Fibroblast of lung (primary cell): ENCODE measurements at regions not wholly inside any gene's neighbourhood (a gene's known extent, or its start where the extent isn't known, plus 50 kb on each side); places are given as distances from the start of the nearest gene placed in this dataset.

Experiments
- DNase-seq, 2 donors: peaks; one replicate each; pipeline versions ENCODE4 v3.0.0 to v3.0.0-alpha.2; 2010; ENCODE audit warnings: low read depth in 2 of 2
- H2AFZ ChIP-seq: 2 replicates; pipeline ENCODE4 v1.5.1; 2012; ENCODE audit warnings: low read length, control low read depth, inconsistent platforms
- H3K27ac ChIP-seq: 2 replicates; pipeline ENCODE4 v1.5.1; 2011; ENCODE audit warnings: low read length, control low read depth; ENCODE audit not compliant: insufficient read depth
- H3K27me3 ChIP-seq: 2 replicates; pipeline ENCODE4 v1.5.1; 2011; ENCODE audit warnings: mild to moderate bottlenecking, low read length; ENCODE audit not compliant: control insufficient read depth, insufficient read depth
- H3K36me3 ChIP-seq: 2 replicates; pipeline ENCODE4 v1.5.1; 2011; ENCODE audit warnings: low read length; ENCODE audit not compliant: control insufficient read depth, insufficient read depth
- H3K4me1 ChIP-seq: 2 replicates; pipeline ENCODE4 v1.5.1; 2011; ENCODE audit warnings: low read length; ENCODE audit not compliant: control insufficient read depth, insufficient read depth; ENCODE audit errors: extremely low read depth
- H3K4me2 ChIP-seq: 2 replicates; pipeline ENCODE4 v1.5.1; 2011; ENCODE audit warnings: low read length, control low read depth; ENCODE audit not compliant: insufficient read depth; ENCODE audit errors: extremely low read depth
- H3K4me3 ChIP-seq, 4 experiments: fragments of 200-600 bp in 1 of 4; sonication (generic) in 1 of 4; replicated peaks in 1 of 4; 2 replicates each; pipeline ENCODE4 v1.5.1; 2011 to 2016; ENCODE audit warnings: low read length in 4 of 4, low read depth in 3 of 4, mild to moderate bottlenecking in 3 of 4, control low read depth in 2 of 4, inconsistent platforms in 1 of 4, mixed read lengths in 1 of 4; ENCODE audit not compliant: insufficient read depth in 1 of 4; ENCODE audit errors: control extremely low read depth in 1 of 4
- H3K79me2 ChIP-seq: 2 replicates; pipeline ENCODE4 v1.5.1; 2012; ENCODE audit warnings: mild to moderate bottlenecking, low read length, inconsistent platforms; ENCODE audit not compliant: control insufficient read depth, insufficient read depth
- H3K9ac ChIP-seq: 2 replicates; pipeline ENCODE4 v1.5.1; 2011; ENCODE audit warnings: mild to moderate bottlenecking, low read length, control low read depth; ENCODE audit not compliant: insufficient read depth
- H3K9me3 ChIP-seq: 2 replicates; pipeline ENCODE4 v1.5.1; 2012; ENCODE audit warnings: low read depth, low read length; ENCODE audit not compliant: control insufficient read depth, insufficient read depth
- H4K20me1 ChIP-seq: 2 replicates; pipeline ENCODE4 v1.5.1; 2011; ENCODE audit warnings: low read length; ENCODE audit not compliant: control insufficient read depth, insufficient read depth; ENCODE audit errors: extremely low read depth
- EZH2 ChIP-seq: IDR thresholded peaks from 2 replicates; pipeline ENCODE4 v1.5.1; 2012; ENCODE audit warnings: low read length, control low read depth, mild to moderate bottlenecking; ENCODE audit errors: missing control alignments
- TF ChIP-seq, protein P1 (sequence below), 2 donors: IDR thresholded peaks in 1 of 2; conservative IDR thresholded peaks in 1 of 2; 1 replicate in 1 of 2; 2 replicates in 1 of 2; pipeline ENCODE4 v1.5.1; 2011 to 2012; ENCODE audit warnings: low read length in 2 of 2, control low read depth in 1 of 2, inconsistent platforms in 1 of 2, low read depth in 1 of 2, mild to moderate bottlenecking in 1 of 2

DNA sequence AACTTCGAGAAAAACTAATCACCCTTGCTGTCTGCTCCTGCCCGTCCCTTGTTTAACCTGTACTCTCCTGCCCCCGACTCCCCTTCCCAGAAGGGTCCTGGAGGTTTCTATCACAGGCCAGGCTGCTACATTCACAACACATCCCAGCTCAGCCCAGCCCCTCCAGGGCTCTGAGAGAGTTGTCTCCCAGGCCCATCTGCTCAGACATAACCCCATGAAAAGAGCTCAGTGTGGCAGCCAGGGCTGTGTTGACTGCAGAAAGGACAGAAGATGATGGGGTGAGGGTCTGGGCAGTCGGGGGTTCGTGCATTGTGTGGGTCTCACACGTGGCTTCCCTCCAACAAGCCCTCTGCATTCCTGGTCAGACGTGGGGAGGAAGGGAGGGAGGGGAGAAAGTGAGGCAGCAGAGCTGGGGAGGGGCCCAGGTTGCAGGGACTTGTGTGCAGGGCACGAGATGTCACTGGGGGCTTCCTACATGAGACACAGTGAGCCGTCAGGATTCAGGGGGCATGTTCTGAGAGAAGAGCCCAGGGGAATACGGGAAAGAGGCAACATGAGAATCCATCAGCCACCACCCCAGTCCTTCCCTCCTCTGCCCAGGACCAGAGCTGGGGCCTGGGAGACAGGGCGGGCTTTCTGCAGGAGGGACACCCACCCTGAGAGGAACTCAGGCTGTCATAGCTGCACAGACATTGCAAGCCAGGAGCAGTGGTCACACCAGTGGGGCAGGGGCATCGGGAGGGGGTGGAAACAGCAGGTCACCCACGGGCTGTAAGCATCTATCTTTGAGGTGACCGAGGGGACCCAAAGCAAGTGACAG is 372.9 kb downstream of the PREX1 start:
- TF ChIP-seq EZH2 = no peak
- TF ChIP-seq, protein P1, sequence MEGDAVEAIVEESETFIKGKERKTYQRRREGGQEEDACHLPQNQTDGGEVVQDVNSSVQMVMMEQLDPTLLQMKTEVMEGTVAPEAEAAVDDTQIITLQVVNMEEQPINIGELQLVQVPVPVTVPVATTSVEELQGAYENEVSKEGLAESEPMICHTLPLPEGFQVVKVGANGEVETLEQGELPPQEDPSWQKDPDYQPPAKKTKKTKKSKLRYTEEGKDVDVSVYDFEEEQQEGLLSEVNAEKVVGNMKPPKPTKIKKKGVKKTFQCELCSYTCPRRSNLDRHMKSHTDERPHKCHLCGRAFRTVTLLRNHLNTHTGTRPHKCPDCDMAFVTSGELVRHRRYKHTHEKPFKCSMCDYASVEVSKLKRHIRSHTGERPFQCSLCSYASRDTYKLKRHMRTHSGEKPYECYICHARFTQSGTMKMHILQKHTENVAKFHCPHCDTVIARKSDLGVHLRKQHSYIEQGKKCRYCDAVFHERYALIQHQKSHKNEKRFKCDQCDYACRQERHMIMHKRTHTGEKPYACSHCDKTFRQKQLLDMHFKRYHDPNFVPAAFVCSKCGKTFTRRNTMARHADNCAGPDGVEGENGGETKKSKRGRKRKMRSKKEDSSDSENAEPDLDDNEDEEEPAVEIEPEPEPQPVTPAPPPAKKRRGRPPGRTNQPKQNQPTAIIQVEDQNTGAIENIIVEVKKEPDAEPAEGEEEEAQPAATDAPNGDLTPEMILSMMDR (conservative IDR thresholded peaks at IDR 0.05 in 1 of 2, IDR thresholded peaks at IDR 0.05 in 1 of 2; ENCODE audit: low read depth in 1 of 2, low read length in 2 of 2) = no peak
- Histone ChIP-seq H3K4me1 (no peaks in the 10 kb centered on the region), H2AFZ (no peak overlapping the region), H3K79me2 (no peaks in the 10 kb centered on the region), H3K27me3 (no peaks in the 10 kb centered on the region), H4K20me1 (no peaks in the 10 kb centered on the region), H3K4me3 (no peak overlapping the region), H3K9me3 (no peaks in the 10 kb centered on the region), H3K27ac (no peak overlapping the region), H3K36me3 (no peaks in the 10 kb centered on the region), H3K4me2 (no peak overlapping the region), H3K9ac (no peak overlapping the region)
- no peak for DNase-seq

DNA sequence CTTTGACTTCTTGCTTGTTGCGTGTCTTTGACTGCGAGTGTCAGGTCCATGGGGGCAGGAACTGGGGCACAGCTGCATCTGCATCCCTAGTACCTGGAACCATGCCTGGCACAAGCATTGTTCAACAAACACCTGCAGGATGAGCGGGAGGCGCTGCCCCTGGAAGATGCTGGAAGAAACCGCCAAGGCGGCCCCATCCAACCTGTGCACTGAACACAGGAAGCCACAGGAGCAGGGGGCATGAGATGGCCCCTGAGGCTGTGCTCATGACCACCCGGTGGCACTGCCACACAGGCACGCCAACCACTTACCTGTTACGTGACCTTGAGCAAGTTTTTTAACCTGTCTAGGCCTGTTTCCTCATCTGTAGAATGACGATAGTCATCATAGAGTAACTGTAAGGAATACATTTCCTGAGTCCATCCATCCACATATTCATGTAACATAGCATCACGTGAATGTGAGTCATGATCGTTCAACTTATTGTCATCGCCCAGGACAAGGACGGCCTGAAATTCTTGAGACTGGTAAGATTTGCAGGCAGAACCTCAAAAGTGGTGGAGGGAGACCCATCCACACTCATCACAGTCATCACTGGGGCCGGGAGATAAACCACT is 374.2 kb downstream of the PREX1 start:
- no peak overlapping the region for H3K4me3 ChIP-seq
- no peak overlapping the region for H3K9ac ChIP-seq
- no peaks in the 10 kb centered on the region for H4K20me1 ChIP-seq
- H3K79me2 ChIP-seq = no peaks in the 10 kb centered on the region
- TF ChIP-seq, protein P1 (conservative IDR thresholded peaks at IDR 0.05 in 1 of 2, IDR thresholded peaks at IDR 0.05 in 1 of 2; ENCODE audit: low read depth in 1 of 2, low read length in 2 of 2) = no peak
- TF ChIP-seq EZH2 = no peak
- H3K9me3 ChIP-seq = no peaks in the 10 kb centered on the region
- no peak overlapping the region for H2AFZ ChIP-seq
- no peaks in the 10 kb centered on the region for H3K27me3 ChIP-seq
- no peaks in the 10 kb centered on the region for H3K4me1 ChIP-seq
- no peak overlapping the region for H3K4me2 ChIP-seq
- DNase-seq = no peak
- H3K36me3 ChIP-seq = no peaks in the 10 kb centered on the region
- H3K27ac ChIP-seq = no peak overlapping the region

DNA sequence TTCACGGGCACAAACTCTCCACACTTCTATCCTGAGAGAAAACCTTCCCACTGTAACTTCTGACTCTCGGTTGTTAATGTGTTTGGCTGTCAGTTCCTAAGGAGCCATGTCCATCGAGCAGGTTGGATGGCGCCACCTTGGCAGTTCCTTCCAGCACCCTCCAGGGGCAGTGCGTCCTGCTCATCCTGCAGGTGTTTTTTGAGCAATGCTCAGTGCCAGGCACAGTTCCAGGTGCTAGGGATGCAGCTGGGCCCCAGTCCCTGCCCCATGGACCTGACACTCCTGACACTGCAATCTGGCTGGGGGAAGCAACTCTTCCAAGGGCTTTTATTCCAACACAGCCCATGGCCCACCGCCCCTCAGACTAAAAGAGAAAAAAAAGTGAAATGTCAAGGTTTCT is 376.4 kb downstream of the PREX1 start:
- no peak overlapping the region for H3K4me3 ChIP-seq
- no peaks in the 10 kb centered on the region for H3K36me3 ChIP-seq
- TF ChIP-seq, protein P1 (conservative IDR thresholded peaks at IDR 0.05 in 1 of 2, IDR thresholded peaks at IDR 0.05 in 1 of 2; ENCODE audit: low read depth in 1 of 2, low read length in 2 of 2) = no peak
- no peak for TF ChIP-seq EZH2
- H3K27ac ChIP-seq = no peak overlapping the region
- H3K9me3 ChIP-seq = no peaks in the 10 kb centered on the region
- no peak overlapping the region for H2AFZ ChIP-seq
- H3K27me3 ChIP-seq = no peaks in the 10 kb centered on the region
- no peak overlapping the region for H3K4me2 ChIP-seq
- H3K4me1 ChIP-seq = no peaks in the 10 kb centered on the region
- H3K9ac ChIP-seq = no peak overlapping the region
- H4K20me1 ChIP-seq = no peaks in the 10 kb centered on the region
- DNase-seq = no peak
- no peaks in the 10 kb centered on the region for H3K79me2 ChIP-seq
